Transverse colon (tissue), 4 donors: ENCODE measurements at regions not wholly inside any gene's neighbourhood (a gene's known extent, or its start where the extent isn't known, plus 50 kb on each side); places are given as distances from the start of the nearest gene placed in this dataset.

Source experiments
- DNase-seq: peaks from one replicate; pipeline ENCODE4 v3.0.0-alpha.2; 2019
- H3K27ac ChIP-seq, 4 donors: fragments of 200-600 bp; sonication (generic); 2 replicates each; pipeline ENCODE4 v1.5.1; 2016 to 2018; ENCODE audit warnings: inconsistent platforms in 4 of 4
- H3K27me3 ChIP-seq: fragments of 200-600 bp; sonication (generic); 2 replicates; pipeline ENCODE4 v1.5.1; 2017; ENCODE audit warnings: inconsistent platforms
- H3K36me3 ChIP-seq, 4 donors: fragments of 200-600 bp; sonication (generic); 2 replicates each; pipeline ENCODE4 v1.5.1; 2017 to 2019; ENCODE audit warnings: inconsistent platforms in 4 of 4
- H3K4me1 ChIP-seq, 4 donors: fragments of 200-600 bp; sonication (generic); 2 replicates each; pipeline ENCODE4 v1.5.1; 2017 to 2020; ENCODE audit warnings: inconsistent platforms in 4 of 4
- H3K4me3 ChIP-seq, 4 donors: fragments of 200-600 bp; sonication (generic); 1 replicate in 1 of 4; 2 replicates in 3 of 4; pipeline versions ENCODE4 v1.5.1 to v1.6.1; 2017 to 2019; ENCODE audit warnings: inconsistent platforms in 4 of 4
- H3K9me3 ChIP-seq, 2 donors: fragments of 200-600 bp; sonication (generic); 2 replicates each; pipeline ENCODE4 v1.5.1; 2017 to 2019; ENCODE audit warnings: inconsistent platforms in 2 of 2
- EP300 ChIP-seq: sonication (generic); formaldehyde crosslinking; IDR thresholded peaks from one replicate; pipeline ENCODE4 v1.6.1; 2017; ENCODE audit warnings: antibody characterized with exemption, low read depth
- POLR2A ChIP-seq: fragments of 450-650 bp; IDR thresholded peaks from one replicate; pipeline ENCODE4 v1.6.1; 2016; ENCODE audit warnings: antibody characterized with exemption, mild to moderate bottlenecking, moderate library complexity
- POLR2AphosphoS5 ChIP-seq, 3 donors: sonication (generic); formaldehyde crosslinking; IDR thresholded peaks; one replicate each; pipeline ENCODE4 v1.6.1; 2016; ENCODE audit warnings: antibody characterized with exemption in 3 of 3
- WGBS, 2 donors: methylation state at CpG; one replicate each; pipeline ENCODE4 v1.1.5; 2018; ENCODE audit warnings: low coverage in 1 of 2; 5-methylcytosine and 5-hydroxymethylcytosine counted together
- in situ Hi-C, 4 donors: fragments of 200-750 bp; cut with MboI; loops; one replicate each; pipeline versions ENCODE4 v1.15.0 to v1.15.1; 2017; ENCODE audit warnings: low sequenced_read_pairs in 3 of 4, low pct_ligation_motif_present in 1 of 4, low pct_unique_long_range_greater_than_20kb in 1 of 4
- intact Hi-C: fragments of 100-400 bp; cut with DNase I; formaldehyde crosslinking; loops from one replicate; pipeline ENCODE4 v1.15.1; 2023; ENCODE audit warnings: low total_unique reads
- TF ChIP-seq, protein P1 (sequence below), 5 experiments: fragments of 200-600 bp in 3 of 5; fragments of 450-650 bp in 2 of 5; sonication (generic) in 3 of 5; IDR thresholded peaks; 1 replicate in 2 of 5; 2 replicates in 3 of 5; pipeline ENCODE4 v1.5.1; 2016 to 2017; ENCODE audit warnings: antibody characterized with exemption in 5 of 5, inconsistent platforms in 3 of 5, mild to moderate bottlenecking in 2 of 5, moderate library complexity in 1 of 5

DNA sequence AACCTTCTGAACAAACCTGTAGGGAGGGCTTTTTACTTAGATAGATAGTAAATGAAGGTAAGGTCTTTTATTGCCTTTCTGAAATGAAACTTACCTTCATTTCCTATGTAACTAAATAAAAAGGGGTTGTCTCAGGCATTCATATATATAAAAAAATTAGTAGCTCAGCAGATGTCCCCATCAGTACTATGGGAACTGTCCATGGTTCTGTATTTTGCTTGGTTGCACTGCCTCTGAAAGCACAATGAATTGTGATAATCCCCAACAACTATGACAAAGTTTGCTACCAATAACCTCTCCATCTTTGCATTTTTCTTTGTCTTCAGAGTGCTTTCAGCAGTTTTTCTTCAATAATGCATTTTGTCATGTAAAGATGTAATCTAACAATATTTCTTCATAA is 222.4 kb downstream of the SLIT2 start:
- Histone ChIP-seq H3K27me3 (no peaks in the 10 kb centered on the region), H3K4me3 (no peak overlapping the region), H3K9me3 (no peaks in the 10 kb centered on the region), H3K36me3 (no peaks in the 10 kb centered on the region), H3K4me1 (no peaks in the 10 kb centered on the region), H3K27ac (no peak overlapping the region)
- intact Hi-C loops: no loop called here
- in situ Hi-C loops: no loop called here
- no peak for DNase-seq
- TF ChIP-seq, protein P1, sequence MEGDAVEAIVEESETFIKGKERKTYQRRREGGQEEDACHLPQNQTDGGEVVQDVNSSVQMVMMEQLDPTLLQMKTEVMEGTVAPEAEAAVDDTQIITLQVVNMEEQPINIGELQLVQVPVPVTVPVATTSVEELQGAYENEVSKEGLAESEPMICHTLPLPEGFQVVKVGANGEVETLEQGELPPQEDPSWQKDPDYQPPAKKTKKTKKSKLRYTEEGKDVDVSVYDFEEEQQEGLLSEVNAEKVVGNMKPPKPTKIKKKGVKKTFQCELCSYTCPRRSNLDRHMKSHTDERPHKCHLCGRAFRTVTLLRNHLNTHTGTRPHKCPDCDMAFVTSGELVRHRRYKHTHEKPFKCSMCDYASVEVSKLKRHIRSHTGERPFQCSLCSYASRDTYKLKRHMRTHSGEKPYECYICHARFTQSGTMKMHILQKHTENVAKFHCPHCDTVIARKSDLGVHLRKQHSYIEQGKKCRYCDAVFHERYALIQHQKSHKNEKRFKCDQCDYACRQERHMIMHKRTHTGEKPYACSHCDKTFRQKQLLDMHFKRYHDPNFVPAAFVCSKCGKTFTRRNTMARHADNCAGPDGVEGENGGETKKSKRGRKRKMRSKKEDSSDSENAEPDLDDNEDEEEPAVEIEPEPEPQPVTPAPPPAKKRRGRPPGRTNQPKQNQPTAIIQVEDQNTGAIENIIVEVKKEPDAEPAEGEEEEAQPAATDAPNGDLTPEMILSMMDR (IDR thresholded peaks at IDR 0.05): no peak
- TF ChIP-seq POLR2AphosphoS5 (IDR thresholded peaks at IDR 0.05) (no peak), POLR2A (no peak), EP300 (no peak)

DNA sequence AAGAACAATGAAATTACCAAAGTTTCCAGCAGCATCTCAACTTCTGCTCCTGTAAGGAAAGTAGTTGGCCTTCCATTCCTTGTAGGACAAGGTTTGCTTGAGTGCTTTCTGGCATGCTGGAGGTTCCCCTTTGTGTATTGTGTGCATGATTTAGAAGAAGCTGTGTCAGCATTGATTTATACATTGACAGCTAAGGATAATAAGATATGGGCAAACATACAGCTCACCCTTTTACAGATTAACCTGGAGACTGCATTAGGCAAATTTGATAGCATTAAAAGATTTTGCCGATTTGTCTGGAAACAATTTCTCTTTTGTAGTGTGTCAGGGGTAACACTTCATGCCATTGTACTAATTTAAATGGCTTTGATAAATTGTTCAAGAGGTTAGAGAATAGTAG is 221.8 kb upstream of the PACRGL start:
- in situ Hi-C loops (no loop called here), intact Hi-C loops (no loop called here)
- H3K27me3 ChIP-seq: no peaks in the 10 kb centered on the region
- no peak overlapping the region for H3K4me3 ChIP-seq
- 85 to 93% methylated on average over 1 of the region's 1 CpG for WGBS, 2 donors
- H3K27ac ChIP-seq: no peak overlapping the region
- no peak for TF ChIP-seq POLR2A
- no peak for TF ChIP-seq POLR2AphosphoS5 (IDR thresholded peaks at IDR 0.05)
- TF ChIP-seq EP300: no peak
- TF ChIP-seq, protein P1 (IDR thresholded peaks at IDR 0.05): no peak
- no peak for DNase-seq
- H3K4me1 ChIP-seq: no peaks in the 10 kb centered on the region
- no peaks in the 10 kb centered on the region for H3K36me3 ChIP-seq
- H3K9me3 ChIP-seq: no peaks in the 10 kb centered on the region

DNA sequence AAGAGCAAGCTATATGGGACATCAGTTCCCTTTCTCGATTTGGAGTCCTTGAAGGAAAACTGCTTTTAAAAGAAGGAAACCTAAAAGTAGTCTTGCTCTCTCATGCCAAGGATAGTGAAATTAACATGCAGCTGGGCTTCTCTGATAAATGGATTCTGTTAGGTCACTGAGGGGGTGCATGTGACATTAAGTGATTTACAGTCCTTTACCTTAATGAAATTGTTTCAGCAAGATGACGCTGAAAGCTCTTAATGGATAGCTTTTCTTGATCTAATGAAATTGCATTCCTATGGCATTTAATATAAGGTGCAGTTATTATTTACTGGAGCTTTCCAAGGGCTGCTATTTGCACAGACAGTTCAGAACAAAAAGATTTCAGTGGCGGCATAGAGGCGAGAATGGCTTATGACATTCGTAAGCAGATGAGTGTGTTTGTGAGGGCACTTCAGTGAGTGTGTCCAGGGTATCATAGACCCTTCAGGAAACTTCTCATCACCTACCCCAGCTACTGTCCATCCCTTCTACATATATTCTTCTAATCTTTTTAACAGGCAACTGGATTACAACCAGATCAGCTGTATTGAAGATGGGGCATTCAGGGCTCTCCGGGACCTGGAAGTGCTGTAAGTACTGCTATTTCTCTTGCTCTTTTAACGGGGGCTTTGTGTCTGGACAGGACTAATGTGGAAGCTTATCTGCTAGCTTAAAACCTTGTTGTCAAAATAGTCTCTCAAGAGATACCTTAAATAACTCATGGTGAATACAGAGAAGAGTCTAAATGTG is 219.9 kb upstream of the PACRGL start:
- Histone ChIP-seq H3K4me3 (no peak overlapping the region), H3K9me3 (no peaks in the 10 kb centered on the region), H3K36me3 (no peaks in the 10 kb centered on the region), H3K27me3 (no peaks in the 10 kb centered on the region), H3K27ac (no peak overlapping the region), H3K4me1 (no peaks in the 10 kb centered on the region)
- WGBS, 2 donors: 69 to 82% methylated on average over 5 to 7 of the region's 7 CpGs
- TF ChIP-seq POLR2A: no peak
- TF ChIP-seq EP300: no peak
- TF ChIP-seq POLR2AphosphoS5 (IDR thresholded peaks at IDR 0.05): no peak
- in situ Hi-C loops (no loop called here), intact Hi-C loops (no loop called here)
- no peak for DNase-seq

DNA sequence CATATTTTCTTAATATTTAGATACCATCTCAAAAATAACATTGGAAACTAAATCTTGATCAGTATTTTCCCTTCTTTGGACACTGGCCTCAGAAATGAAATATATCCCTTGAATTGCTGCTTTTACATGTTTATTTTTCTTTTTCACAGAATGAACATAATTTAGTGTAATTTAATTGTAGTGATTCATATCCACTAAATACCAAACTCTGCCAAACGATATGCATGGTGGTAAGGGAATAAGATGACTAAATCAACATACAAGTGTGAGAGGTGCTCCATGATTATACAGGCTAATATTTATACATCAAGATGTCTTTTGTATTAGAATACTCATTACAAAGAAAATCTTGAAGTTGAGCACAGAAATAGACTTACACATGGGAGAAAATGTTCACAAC is 216.8 kb upstream of the PACRGL start:
- 77 to 83% methylated on average over 1 of the region's 1 CpG for WGBS, 2 donors
- Histone ChIP-seq H3K27me3 (no peaks in the 10 kb centered on the region), H3K9me3 (no peaks in the 10 kb centered on the region), H3K4me1 (peaks cover 0 to 6% (median 0%) of the 10 kb centered on the region in 4 donors), H3K27ac (no peak overlapping the region), H3K36me3 (no peaks in the 10 kb centered on the region), H3K4me3 (no peak overlapping the region)
- TF ChIP-seq, protein P1 (IDR thresholded peaks at IDR 0.05): no peak
- TF ChIP-seq EP300 (no peak), POLR2AphosphoS5 (IDR thresholded peaks at IDR 0.05) (no peak), POLR2A (no peak)
- in situ Hi-C loops (no loop called here), intact Hi-C loops (no loop called here)
- no peak for DNase-seq

DNA sequence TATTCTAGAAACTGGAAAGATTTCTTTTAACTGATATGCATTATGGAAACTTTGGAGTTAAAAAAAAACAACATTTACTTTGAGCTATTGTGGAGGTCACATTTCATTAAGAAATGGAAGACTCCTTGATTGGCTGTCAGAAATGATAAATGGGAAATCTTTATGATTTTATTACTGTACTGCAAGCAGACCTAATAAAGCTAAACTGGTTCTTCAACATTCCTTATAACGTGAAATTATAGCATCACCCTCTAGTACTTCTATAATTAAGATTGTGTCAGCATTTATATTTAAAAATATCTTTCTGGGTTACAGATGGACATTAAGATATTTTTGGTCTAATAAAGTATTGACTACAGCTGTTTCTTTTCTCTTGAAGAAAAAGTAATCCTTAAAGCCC is 213.8 kb upstream of the PACRGL start:
- WGBS, 2 donors: 15 to 22% methylated on average over 1 of the region's 1 CpG
- TF ChIP-seq POLR2A: no peak
- no peak for TF ChIP-seq EP300
- no peak for TF ChIP-seq POLR2AphosphoS5 (IDR thresholded peaks at IDR 0.05)
- TF ChIP-seq, protein P1 (IDR thresholded peaks at IDR 0.05): no peak
- H3K4me3 ChIP-seq: no peak overlapping the region
- in situ Hi-C loops: no loop called here
- no peaks in the 10 kb centered on the region for H3K36me3 ChIP-seq
- no peak overlapping the region for H3K27ac ChIP-seq
- DNase-seq: no peak
- no peaks in the 10 kb centered on the region for H3K27me3 ChIP-seq
- no peaks in the 10 kb centered on the region for H3K9me3 ChIP-seq
- intact Hi-C loops: no loop called here
- H3K4me1 ChIP-seq: peaks cover 0 to 6% (median 0%) of the 10 kb centered on the region in 4 donors
